ENCODE measurements at regions not wholly inside any gene's neighbourhood (a gene's known extent, or its start where the extent isn't known, plus 50 kb on each side); places are given as distances from the start of the nearest gene placed in this dataset.

DNA sequence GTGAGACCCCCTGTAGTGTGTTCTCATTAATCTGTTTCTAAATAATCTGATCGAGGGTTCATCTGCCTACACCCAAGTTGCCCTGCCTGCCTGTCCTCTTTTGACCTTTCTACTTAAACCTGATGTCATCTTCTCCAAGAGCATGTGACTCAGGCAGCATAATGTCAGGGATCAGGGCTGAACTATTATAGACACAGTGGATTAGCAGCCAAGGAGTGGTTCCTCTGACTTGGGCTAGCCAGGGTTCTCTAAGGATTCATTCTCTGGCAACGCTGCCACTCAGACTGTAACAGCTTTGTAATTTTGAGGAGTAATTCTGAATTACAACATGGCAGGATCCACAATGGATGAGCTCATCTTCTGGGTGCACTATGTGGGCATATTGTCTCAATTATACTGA lies 124.0 kb downstream of the MDH1 start (continued):
- TF ChIP-seq, protein P1, sequence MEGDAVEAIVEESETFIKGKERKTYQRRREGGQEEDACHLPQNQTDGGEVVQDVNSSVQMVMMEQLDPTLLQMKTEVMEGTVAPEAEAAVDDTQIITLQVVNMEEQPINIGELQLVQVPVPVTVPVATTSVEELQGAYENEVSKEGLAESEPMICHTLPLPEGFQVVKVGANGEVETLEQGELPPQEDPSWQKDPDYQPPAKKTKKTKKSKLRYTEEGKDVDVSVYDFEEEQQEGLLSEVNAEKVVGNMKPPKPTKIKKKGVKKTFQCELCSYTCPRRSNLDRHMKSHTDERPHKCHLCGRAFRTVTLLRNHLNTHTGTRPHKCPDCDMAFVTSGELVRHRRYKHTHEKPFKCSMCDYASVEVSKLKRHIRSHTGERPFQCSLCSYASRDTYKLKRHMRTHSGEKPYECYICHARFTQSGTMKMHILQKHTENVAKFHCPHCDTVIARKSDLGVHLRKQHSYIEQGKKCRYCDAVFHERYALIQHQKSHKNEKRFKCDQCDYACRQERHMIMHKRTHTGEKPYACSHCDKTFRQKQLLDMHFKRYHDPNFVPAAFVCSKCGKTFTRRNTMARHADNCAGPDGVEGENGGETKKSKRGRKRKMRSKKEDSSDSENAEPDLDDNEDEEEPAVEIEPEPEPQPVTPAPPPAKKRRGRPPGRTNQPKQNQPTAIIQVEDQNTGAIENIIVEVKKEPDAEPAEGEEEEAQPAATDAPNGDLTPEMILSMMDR (IDR thresholded peaks at IDR 0.05), result no peak
- TF ChIP-seq HEYL (CRISPR knock-in tag; IDR thresholded peaks at IDR 0.05) (no peak), NR3C1 (IDR thresholded peaks at IDR 0.05) (no peak), MYC (IDR thresholded peaks at IDR 0.05; ENCODE audit: borderline replicate concordance, low read length) (no peak), FOSL2 (IDR thresholded peaks at IDR 0.05) (no peak), FOSL2 (CRISPR knock-in tag; IDR thresholded peaks at IDR 0.05) (no peak)

DNA sequence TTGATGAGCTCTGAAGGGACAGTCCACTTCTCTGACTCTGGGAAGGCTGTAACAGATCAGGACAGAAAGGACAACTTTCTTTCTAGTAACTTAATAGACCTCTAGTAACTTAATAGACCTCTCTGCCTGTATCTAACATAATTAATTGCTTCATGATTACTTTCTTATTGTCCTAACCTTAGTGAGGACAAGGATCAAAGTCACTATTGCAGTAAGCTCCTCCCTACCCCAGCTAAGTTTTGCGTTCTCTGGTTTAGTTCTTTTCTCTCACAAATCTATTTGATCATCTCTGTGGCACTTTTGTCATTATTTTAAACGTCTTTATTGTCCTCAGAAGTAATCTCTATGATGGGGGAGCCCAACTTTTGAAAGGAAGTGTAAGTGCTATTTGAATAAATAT lies 125.5 kb upstream of the UGP2 start:
- FAIRE-seq (no peak), ATAC-seq (no peak), DNase-seq (ENCODE audit: low read depth in 1 of 2, low spot score in 1 of 2) (no peak)
- ChIA-PET POLR2A (no interaction called here), CTCF (interaction anchor here (1.9 kb wide), 1 partner anchor 17 kb away, joined by 10 read pairs; no protein-coding TSS in a partner anchor)
- WGBS (ENCODE audit: missing lambda C conversion rate), result 44% methylated on average over 2 of the region's 2 CpGs
- H3K9me3 ChIP-seq, result no peaks in the 10 kb centered on the region
- H3K27ac ChIP-seq, result no peak overlapping the region
- peaks cover 4% of the 10 kb centered on the region; the same call in 2 of the 3 replicates for H3K4me1 ChIP-seq
- TF ChIP-seq TP53 (CRISPR knock-in tag; IDR thresholded peaks at IDR 0.05) (no peak), HOXA7 (CRISPR knock-in tag; IDR thresholded peaks at IDR 0.05) (no peak), FOSL2 (IDR thresholded peaks at IDR 0.05) (no peak), FOSL2 (CRISPR knock-in tag; IDR thresholded peaks at IDR 0.05) (no peak), CHD4 (IDR thresholded peaks at IDR 0.05; ENCODE audit: borderline replicate concordance) (no peak), RAD21 (conservative IDR thresholded peaks at IDR 0.05 in 1 of 2, IDR thresholded peaks at IDR 0.05 in 1 of 2) (no peak), JUNB (IDR thresholded peaks at IDR 0.05) (no peak), CBX2 (IDR thresholded peaks at IDR 0.05; ENCODE audit: borderline replicate concordance, low read depth) (no peak), CBX8 (IDR thresholded peaks at IDR 0.05) (no peak), ESRRA (IDR thresholded peaks at IDR 0.05; ENCODE audit: borderline replicate concordance, low read length) (no peak), KDM5A (IDR thresholded peaks at IDR 0.05) (no peak), MAFK (IDR thresholded peaks at IDR 0.05; ENCODE audit: partially characterized antibody) (no peak), HEYL (CRISPR knock-in tag; IDR thresholded peaks at IDR 0.05) (no peak), NR3C1 (IDR thresholded peaks at IDR 0.05) (no peak), SMC3 (IDR thresholded peaks at IDR 0.05) (no peak), ZNF302 (CRISPR knock-in tag; IDR thresholded peaks at IDR 0.05) (no peak)
- TF ChIP-seq, protein P1 (IDR thresholded peaks at IDR 0.05), result no peak
- H3K4me3 ChIP-seq, result no peak overlapping the region
- no peak overlapping the region for H3K4me2 ChIP-seq

DNA sequence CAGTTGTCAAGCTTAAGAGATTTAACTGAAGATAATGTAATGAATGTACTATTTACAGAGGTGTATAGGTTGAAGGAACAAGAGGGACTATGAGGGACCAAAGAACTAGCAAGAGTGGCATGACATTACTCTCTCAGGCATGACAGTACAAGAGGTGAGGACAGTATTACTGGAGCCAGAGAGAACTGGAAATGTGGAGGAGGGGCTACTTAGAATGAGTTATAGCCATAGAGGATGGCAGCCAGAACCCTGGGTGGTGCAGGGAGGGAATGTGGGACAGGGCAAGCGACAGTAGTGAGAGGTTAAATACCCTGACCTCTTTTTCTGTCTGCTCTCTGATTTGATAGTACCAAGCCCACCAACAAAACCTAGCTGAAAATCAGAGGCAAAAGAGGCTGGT lies 122.6 kb upstream of the UGP2 start:
- H3K4me2 ChIP-seq, result no peak overlapping the region
- CTCF ChIA-PET, result no interaction called here
- no peak for FAIRE-seq
- POLR2A ChIA-PET, result no interaction called here
- H3K4me1 ChIP-seq, result peaks cover 9% of the 10 kb centered on the region; the same call in 2 of the 3 replicates
- H3K9me3 ChIP-seq, result no peaks in the 10 kb centered on the region
- ATAC-seq, result no peak
- H3K27ac ChIP-seq, result no peak overlapping the region
- no peak for TF ChIP-seq TP53 (CRISPR knock-in tag; IDR thresholded peaks at IDR 0.05)
- TF ChIP-seq, protein P2, sequence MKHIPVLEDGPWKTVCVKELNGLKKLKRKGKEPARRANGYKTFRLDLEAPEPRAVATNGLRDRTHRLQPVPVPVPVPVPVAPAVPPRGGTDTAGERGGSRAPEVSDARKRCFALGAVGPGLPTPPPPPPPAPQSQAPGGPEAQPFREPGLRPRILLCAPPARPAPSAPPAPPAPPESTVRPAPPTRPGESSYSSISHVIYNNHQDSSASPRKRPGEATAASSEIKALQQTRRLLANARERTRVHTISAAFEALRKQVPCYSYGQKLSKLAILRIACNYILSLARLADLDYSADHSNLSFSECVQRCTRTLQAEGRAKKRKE (CRISPR knock-in tag; IDR thresholded peaks at IDR 0.05; ENCODE audit: low read depth), result no peak
- no peak for DNase-seq (ENCODE audit: low read depth in 1 of 2, low spot score in 1 of 2)
- H3K4me3 ChIP-seq, result no peak overlapping the region
- WGBS (ENCODE audit: missing lambda C conversion rate), result 61% methylated on average over 1 of the region's 1 CpG
